ENCODE measurements at regions not wholly inside any gene's neighbourhood (a gene's known extent, or its start where the extent isn't known, plus 50 kb on each side); places are given as distances from the start of the nearest gene placed in this dataset.
A peak's percentile ranks its signal among the peaks of the same experiment; 100 is the strongest.

DNA sequence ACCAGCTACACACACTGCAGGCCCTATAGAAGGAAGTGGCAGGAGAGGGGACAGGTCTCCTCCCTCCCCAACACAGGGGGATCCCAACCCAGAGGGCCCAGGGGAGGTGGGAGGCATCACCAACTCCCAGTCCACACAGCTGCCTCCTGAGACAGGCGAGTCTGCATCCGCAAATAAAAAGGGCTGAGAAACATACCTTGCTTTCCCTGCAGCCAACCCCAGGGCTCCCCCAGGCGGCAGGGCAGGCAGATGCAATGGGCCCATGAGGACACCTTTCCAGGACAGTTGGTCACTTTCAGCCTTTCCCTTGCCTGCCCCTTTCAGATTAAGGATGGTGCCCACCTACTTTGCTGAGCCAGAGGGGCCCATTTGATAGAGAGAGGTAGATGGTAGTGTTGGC is 180.0 kb downstream of the BRD1 start:
- H3K36me3 ChIP-seq (ENCODE audit: control insufficient read depth, insufficient read depth, low read length): no peaks in the 10 kb centered on the region
- H3K4me3 ChIP-seq (ENCODE audit: low read depth in 2 of 2, low read length in 2 of 2): no peak overlapping the region
- ATAC-seq (peak; percentile 68), DNase-seq (ENCODE audit: low read depth, low spot score) (no peak)
- POLR2A ChIA-PET: no interaction called here
- BruUV-seq (replicated peaks): no TSS peak
- intact Hi-C loops (cut with micrococcal nuclease; ENCODE audit: unreplicated experiment) (no loop called here), in situ Hi-C loops (cut with HindIII; ENCODE audit: low pct_unique_long_range_greater_than_20kb, low sequenced_read_pairs) (no loop called here)
- no peaks in the 10 kb centered on the region; the same call in 1 of the 2 replicates for H3K27me3 ChIP-seq (ENCODE audit: control insufficient read depth, insufficient read depth, low read length)
- no peak overlapping the region for H3K27ac ChIP-seq (ENCODE audit: low read length)
- CTCF ChIA-PET: interaction anchor here (0.6 kb wide), 1 partner anchor 110 kb away, joined by 8 read pairs; no protein-coding TSS in a partner anchor
- H3K9me3 ChIP-seq (ENCODE audit: control insufficient read depth, insufficient read depth, low read depth, low read length): no peaks in the 10 kb centered on the region
- TF ChIP-seq, protein P1, sequence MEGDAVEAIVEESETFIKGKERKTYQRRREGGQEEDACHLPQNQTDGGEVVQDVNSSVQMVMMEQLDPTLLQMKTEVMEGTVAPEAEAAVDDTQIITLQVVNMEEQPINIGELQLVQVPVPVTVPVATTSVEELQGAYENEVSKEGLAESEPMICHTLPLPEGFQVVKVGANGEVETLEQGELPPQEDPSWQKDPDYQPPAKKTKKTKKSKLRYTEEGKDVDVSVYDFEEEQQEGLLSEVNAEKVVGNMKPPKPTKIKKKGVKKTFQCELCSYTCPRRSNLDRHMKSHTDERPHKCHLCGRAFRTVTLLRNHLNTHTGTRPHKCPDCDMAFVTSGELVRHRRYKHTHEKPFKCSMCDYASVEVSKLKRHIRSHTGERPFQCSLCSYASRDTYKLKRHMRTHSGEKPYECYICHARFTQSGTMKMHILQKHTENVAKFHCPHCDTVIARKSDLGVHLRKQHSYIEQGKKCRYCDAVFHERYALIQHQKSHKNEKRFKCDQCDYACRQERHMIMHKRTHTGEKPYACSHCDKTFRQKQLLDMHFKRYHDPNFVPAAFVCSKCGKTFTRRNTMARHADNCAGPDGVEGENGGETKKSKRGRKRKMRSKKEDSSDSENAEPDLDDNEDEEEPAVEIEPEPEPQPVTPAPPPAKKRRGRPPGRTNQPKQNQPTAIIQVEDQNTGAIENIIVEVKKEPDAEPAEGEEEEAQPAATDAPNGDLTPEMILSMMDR (IDR thresholded peaks at IDR 0.05): no peak; the same call in 1 of the 2 replicates
- no peak for TF ChIP-seq SIN3A (IDR thresholded peaks at IDR 0.05; ENCODE audit: borderline replicate concordance, insufficient read depth, low read depth, low read length)
- H3K4me1 ChIP-seq (ENCODE audit: control insufficient read depth, insufficient read depth, low read length): no peaks in the 10 kb centered on the region

DNA sequence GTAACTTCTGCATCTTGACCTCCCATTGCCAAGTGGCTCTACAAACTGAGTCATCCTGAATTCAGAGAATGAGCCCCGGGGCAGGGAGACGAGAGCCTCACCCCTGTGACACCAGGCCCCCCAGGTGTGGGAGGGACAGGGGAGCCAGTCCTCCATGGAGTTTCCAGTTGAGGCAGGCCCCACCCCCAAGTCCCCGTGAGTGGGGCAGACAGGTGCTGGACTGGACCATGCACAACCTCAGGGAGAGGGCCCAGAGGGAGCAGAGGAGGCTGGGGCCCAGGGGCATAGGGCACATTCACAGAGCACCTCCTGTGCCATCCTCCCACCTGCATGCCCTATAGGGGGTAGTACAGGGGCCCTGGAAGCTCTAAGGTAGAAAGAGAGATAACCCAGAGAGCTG is 180.8 kb downstream of the BRD1 start:
- no peak overlapping the region for H3K27ac ChIP-seq (ENCODE audit: low read length)
- in situ Hi-C loops (cut with HindIII; ENCODE audit: low pct_unique_long_range_greater_than_20kb, low sequenced_read_pairs) (no loop called here), intact Hi-C loops (cut with micrococcal nuclease; ENCODE audit: unreplicated experiment) (no loop called here)
- ChIA-PET CTCF (interaction anchor here (0.6 kb wide), 1 partner anchor 111 kb away, joined by 8 read pairs; no protein-coding TSS in a partner anchor), POLR2A (interaction anchor here (0.6 kb wide), 1 partner anchor 10 kb away, joined by 7 read pairs; no protein-coding TSS in a partner anchor)
- no peaks in the 10 kb centered on the region for H3K36me3 ChIP-seq (ENCODE audit: control insufficient read depth, insufficient read depth, low read length)
- TF ChIP-seq, protein P1 (IDR thresholded peaks at IDR 0.05): no peak
- no peak for TF ChIP-seq SIN3A (IDR thresholded peaks at IDR 0.05; ENCODE audit: borderline replicate concordance, insufficient read depth, low read depth, low read length)
- TF ChIP-seq, protein P2, sequence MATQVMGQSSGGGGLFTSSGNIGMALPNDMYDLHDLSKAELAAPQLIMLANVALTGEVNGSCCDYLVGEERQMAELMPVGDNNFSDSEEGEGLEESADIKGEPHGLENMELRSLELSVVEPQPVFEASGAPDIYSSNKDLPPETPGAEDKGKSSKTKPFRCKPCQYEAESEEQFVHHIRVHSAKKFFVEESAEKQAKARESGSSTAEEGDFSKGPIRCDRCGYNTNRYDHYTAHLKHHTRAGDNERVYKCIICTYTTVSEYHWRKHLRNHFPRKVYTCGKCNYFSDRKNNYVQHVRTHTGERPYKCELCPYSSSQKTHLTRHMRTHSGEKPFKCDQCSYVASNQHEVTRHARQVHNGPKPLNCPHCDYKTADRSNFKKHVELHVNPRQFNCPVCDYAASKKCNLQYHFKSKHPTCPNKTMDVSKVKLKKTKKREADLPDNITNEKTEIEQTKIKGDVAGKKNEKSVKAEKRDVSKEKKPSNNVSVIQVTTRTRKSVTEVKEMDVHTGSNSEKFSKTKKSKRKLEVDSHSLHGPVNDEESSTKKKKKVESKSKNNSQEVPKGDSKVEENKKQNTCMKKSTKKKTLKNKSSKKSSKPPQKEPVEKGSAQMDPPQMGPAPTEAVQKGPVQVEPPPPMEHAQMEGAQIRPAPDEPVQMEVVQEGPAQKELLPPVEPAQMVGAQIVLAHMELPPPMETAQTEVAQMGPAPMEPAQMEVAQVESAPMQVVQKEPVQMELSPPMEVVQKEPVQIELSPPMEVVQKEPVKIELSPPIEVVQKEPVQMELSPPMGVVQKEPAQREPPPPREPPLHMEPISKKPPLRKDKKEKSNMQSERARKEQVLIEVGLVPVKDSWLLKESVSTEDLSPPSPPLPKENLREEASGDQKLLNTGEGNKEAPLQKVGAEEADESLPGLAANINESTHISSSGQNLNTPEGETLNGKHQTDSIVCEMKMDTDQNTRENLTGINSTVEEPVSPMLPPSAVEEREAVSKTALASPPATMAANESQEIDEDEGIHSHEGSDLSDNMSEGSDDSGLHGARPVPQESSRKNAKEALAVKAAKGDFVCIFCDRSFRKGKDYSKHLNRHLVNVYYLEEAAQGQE (IDR thresholded peaks at IDR 0.05; ENCODE audit: insufficient read depth in 1 of 2, low read depth in 2 of 2, low read length in 1 of 2): no peak
- no peak for TF ChIP-seq TCF7L2 (IDR thresholded peaks at IDR 0.05; ENCODE audit: low read depth, low read length)
- no peak for TF ChIP-seq POLR2AphosphoS5 (IDR thresholded peaks at IDR 0.05; ENCODE audit: low read depth, low read length)
- no TSS peak for BruUV-seq (replicated peaks)
- no peak overlapping the region for H3K4me3 ChIP-seq (ENCODE audit: low read depth in 2 of 2, low read length in 2 of 2)
- H3K9me3 ChIP-seq (ENCODE audit: control insufficient read depth, insufficient read depth, low read depth, low read length): no peaks in the 10 kb centered on the region
- no peaks in the 10 kb centered on the region; the same call in 1 of the 2 replicates for H3K27me3 ChIP-seq (ENCODE audit: control insufficient read depth, insufficient read depth, low read length)
- no peaks in the 10 kb centered on the region for H3K4me1 ChIP-seq (ENCODE audit: control insufficient read depth, insufficient read depth, low read length)
- DNase-seq (ENCODE audit: low read depth, low spot score): no peak
- ATAC-seq: no peak

All from Panc1 (cell line).